ENCODE measurements at regions not wholly inside any gene's neighbourhood (a gene's known extent, or its start where the extent isn't known, plus 50 kb on each side); places are given as distances from the start of the nearest gene placed in this dataset.
"Not testable (repeated sequence)": the region's sequence is repeated elsewhere in the genome, so short reads cannot be mapped to it uniquely, and the experiment has no call there.

DNA sequence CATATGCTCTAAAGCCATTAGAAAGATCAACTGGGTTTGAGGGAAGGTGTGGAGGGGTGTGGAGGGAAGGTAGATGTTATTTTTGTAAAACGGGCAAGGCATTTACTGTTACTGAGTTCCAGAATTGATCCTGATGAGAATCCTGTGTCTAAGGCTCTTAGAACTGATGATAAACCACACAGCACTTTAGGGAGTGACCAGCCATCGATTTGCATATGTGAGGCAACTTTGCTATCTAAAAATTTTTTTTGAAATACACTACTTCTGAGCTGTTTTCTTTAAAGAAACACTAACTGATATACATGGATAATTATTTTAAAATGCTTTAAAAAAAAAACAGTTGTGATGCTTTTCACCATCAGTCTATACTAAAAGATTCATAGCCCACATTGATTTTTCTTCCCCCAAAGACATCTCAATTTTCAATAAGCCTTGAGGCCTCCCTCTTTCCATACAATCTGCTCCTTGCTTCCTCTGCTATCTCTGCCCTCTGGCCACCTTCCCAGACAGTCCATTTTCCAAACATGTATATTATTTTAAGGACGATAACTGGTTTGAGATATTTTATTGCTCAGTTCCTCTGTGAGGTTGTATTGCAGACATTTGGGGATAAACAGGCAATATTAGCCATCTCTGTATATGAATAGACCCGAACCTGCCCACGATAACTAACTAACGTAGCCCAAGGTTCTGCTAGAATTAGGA, 265.9 kb downstream of the EFCAB11 start:
- Histone ChIP-seq H3K4me2 (ENCODE audit: insufficient read depth, low read length) (no peak overlapping the region), H3K79me2 (ENCODE audit: insufficient read depth, low read length) (no peaks in the 10 kb centered on the region), H3K27ac (ENCODE audit: low read depth, low read length) (no peak overlapping the region), H4K20me1 (ENCODE audit: insufficient read depth, low read length) (no peaks in the 10 kb centered on the region), H3K4me3 (ENCODE audit: insufficient read depth, low read length) (no peak overlapping the region), H3K36me3 (ENCODE audit: insufficient read depth, low read length) (no peaks in the 10 kb centered on the region), H2AFZ (ENCODE audit: low read length) (no peak overlapping the region), H3K9me3 (ENCODE audit: low read depth, low read length) (no peaks in the 10 kb centered on the region), H3K4me1 (ENCODE audit: insufficient read depth, low read length) (no peaks in the 10 kb centered on the region), H3K27me3 (ENCODE audit: insufficient read depth, low read length) (peaks cover 5% of the 10 kb centered on the region)
- TF ChIP-seq, protein P1, sequence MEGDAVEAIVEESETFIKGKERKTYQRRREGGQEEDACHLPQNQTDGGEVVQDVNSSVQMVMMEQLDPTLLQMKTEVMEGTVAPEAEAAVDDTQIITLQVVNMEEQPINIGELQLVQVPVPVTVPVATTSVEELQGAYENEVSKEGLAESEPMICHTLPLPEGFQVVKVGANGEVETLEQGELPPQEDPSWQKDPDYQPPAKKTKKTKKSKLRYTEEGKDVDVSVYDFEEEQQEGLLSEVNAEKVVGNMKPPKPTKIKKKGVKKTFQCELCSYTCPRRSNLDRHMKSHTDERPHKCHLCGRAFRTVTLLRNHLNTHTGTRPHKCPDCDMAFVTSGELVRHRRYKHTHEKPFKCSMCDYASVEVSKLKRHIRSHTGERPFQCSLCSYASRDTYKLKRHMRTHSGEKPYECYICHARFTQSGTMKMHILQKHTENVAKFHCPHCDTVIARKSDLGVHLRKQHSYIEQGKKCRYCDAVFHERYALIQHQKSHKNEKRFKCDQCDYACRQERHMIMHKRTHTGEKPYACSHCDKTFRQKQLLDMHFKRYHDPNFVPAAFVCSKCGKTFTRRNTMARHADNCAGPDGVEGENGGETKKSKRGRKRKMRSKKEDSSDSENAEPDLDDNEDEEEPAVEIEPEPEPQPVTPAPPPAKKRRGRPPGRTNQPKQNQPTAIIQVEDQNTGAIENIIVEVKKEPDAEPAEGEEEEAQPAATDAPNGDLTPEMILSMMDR (IDR thresholded peaks at IDR 0.05; ENCODE audit: extremely low read depth, low read depth, low read length), result no peak
- no peak for DNase-seq (ENCODE audit: insufficient read length, low spot score, missing footprints)

DNA sequence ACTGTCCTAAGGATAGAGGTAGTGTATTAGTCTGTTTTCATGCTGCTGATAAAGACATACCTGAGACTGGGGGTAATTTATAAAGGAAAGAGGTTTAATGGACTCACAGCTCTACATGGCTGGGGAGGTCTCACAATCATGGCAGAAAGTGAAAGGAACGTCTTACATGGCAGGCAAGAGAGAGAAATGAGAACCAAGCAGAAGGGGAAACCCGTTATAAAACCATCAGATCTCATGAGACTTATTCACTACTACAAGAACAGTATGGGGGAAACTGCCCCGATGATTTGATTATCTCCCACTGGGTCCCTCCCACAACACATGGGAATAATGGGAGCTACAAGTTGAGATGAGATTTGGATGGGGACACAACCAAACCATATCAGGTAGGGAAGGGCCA, 267.4 kb downstream of the EFCAB11 start:
- not testable (repeated sequence) for H3K36me3 ChIP-seq (ENCODE audit: insufficient read depth, low read length); H3K4me1 ChIP-seq (ENCODE audit: insufficient read depth, low read length); H4K20me1 ChIP-seq (ENCODE audit: insufficient read depth, low read length); H3K27me3 ChIP-seq (ENCODE audit: insufficient read depth, low read length); DNase-seq (ENCODE audit: insufficient read length, low spot score, missing footprints); H3K4me3 ChIP-seq (ENCODE audit: insufficient read depth, low read length); H3K79me2 ChIP-seq (ENCODE audit: insufficient read depth, low read length); H3K27ac ChIP-seq (ENCODE audit: low read depth, low read length); H3K4me2 ChIP-seq (ENCODE audit: insufficient read depth, low read length); H3K9me3 ChIP-seq (ENCODE audit: low read depth, low read length); H2AFZ ChIP-seq (ENCODE audit: low read length)

DNA sequence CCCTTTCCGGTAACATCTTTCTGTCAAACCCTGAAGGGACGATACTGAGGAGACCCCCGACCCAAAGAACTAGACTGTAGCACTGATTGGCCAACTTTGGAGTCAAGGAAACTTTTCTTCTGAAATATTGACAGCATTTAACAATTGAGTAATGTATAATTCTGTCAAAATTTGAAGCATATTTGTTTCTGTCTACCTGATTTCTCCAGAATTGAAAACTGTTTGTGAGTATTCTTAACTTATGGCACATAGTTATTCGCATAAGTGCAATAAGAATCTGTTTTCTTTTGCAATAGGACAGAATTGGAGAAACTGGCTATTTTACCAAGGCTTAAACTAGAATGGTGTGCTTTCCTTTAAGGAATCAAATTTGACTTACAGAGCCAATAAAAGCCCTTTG, 267.1 kb upstream of the FOXN3 start:
- peaks cover 5% of the 10 kb centered on the region for H3K27me3 ChIP-seq (ENCODE audit: insufficient read depth, low read length)
- DNase-seq (ENCODE audit: insufficient read length, low spot score, missing footprints), result no peak
- H2AFZ ChIP-seq (ENCODE audit: low read length), result no peak overlapping the region
- H4K20me1 ChIP-seq (ENCODE audit: insufficient read depth, low read length), result no peaks in the 10 kb centered on the region
- no peaks in the 10 kb centered on the region for H3K36me3 ChIP-seq (ENCODE audit: insufficient read depth, low read length)
- H3K4me2 ChIP-seq (ENCODE audit: insufficient read depth, low read length), result no peak overlapping the region
- H3K4me1 ChIP-seq (ENCODE audit: insufficient read depth, low read length), result no peaks in the 10 kb centered on the region
- H3K4me3 ChIP-seq (ENCODE audit: insufficient read depth, low read length), result no peak overlapping the region
- TF ChIP-seq, protein P1 (IDR thresholded peaks at IDR 0.05; ENCODE audit: extremely low read depth, low read depth, low read length), result no peak
- no peaks in the 10 kb centered on the region for H3K9me3 ChIP-seq (ENCODE audit: low read depth, low read length)
- H3K27ac ChIP-seq (ENCODE audit: low read depth, low read length), result no peak overlapping the region
- no peaks in the 10 kb centered on the region for H3K79me2 ChIP-seq (ENCODE audit: insufficient read depth, low read length)

DNA sequence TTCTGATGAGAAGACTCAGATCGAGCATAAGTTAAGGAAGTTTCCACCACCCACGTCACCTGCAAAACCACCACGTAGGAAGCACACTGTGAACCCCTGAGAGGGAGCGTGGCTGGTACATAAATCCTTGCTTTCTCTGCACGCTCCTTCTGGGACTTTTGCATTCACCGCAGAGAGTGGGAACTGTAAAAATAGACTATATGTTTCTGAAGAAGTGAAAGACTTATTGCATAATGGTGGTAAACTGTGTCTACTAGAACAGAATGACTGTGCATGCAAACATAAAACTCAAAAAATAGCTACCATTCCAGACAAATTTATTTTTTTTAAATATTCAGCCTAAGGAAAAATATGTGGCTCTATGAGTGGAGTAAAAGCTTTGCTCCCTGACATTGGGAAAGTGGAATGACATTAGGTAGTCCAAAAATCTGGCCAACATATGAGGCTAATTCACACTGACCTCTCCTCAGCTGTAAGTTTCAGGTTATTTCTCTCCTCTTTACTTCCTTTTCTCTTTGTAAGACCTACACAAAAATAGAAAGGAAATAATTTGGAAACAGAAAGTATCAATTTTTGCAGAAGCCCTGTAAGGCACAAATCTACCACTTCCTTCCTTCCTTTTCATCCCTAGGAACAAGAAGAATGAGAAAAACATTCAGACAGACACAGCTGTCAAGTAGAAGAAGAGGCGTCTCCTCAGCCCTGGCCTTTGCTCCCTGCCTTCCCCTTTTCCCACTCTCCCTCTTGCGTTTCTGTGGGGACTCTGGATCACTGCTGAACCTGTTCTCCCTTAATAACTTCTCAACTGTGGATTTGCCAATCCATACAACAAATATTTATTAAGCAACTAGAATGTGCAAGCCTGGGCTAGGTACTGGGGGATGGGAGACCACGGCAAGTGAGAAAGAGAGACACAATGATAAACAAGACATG, 264.3 kb upstream of the FOXN3 start:
- no peaks in the 10 kb centered on the region for H3K9me3 ChIP-seq (ENCODE audit: low read depth, low read length)
- peaks cover 3% of the 10 kb centered on the region for H3K27me3 ChIP-seq (ENCODE audit: insufficient read depth, low read length)
- no peak overlapping the region for H3K4me3 ChIP-seq (ENCODE audit: insufficient read depth, low read length)
- no peak overlapping the region for H2AFZ ChIP-seq (ENCODE audit: low read length)
- TF ChIP-seq, protein P1 (IDR thresholded peaks at IDR 0.05; ENCODE audit: extremely low read depth, low read depth, low read length), result no peak
- H3K4me1 ChIP-seq (ENCODE audit: insufficient read depth, low read length), result no peaks in the 10 kb centered on the region
- no peak for DNase-seq (ENCODE audit: insufficient read length, low spot score, missing footprints)
- no peaks in the 10 kb centered on the region for H4K20me1 ChIP-seq (ENCODE audit: insufficient read depth, low read length)
- H3K27ac ChIP-seq (ENCODE audit: low read depth, low read length), result no peak overlapping the region
- H3K79me2 ChIP-seq (ENCODE audit: insufficient read depth, low read length), result no peaks in the 10 kb centered on the region
- H3K36me3 ChIP-seq (ENCODE audit: insufficient read depth, low read length), result no peaks in the 10 kb centered on the region
- no peak overlapping the region for H3K4me2 ChIP-seq (ENCODE audit: insufficient read depth, low read length)

Measured in osteoblast (primary cell).